Loucy (cell line): ENCODE measurements at regions not wholly inside any gene's neighbourhood (a gene's known extent, or its start where the extent isn't known, plus 50 kb on each side); places are given as distances from the start of the nearest gene placed in this dataset.

Source experiments
- H2AFZ ChIP-seq: fragments of 200-600 bp; sonication (generic); 2 replicates; pipeline ENCODE4 v1.6.0; 2016; ENCODE audit warnings: antibody characterized with exemption, mild to moderate bottlenecking, low read length, moderate library complexity
- H3F3A ChIP-seq: fragments of 200-600 bp; 2 replicates; pipeline ENCODE4 v1.6.0; 2016; ENCODE audit warnings: antibody characterized with exemption, low read depth, mild to moderate bottlenecking
- H3K27me3 ChIP-seq: fragments of 200-600 bp; sonication (generic); 2 replicates; pipeline ENCODE4 v1.6.1; 2014; ENCODE audit warnings: low read length, mild to moderate bottlenecking; ENCODE audit not compliant: insufficient read depth, poor library complexity, severe bottlenecking
- H3K36me3 ChIP-seq: fragments of 200-600 bp; sonication (generic); 2 replicates; pipeline ENCODE4 v1.6.1; 2016; ENCODE audit warnings: low read length; ENCODE audit not compliant: insufficient read depth
- H3K4me1 ChIP-seq: fragments of 200-600 bp; sonication (generic); 2 replicates; pipeline ENCODE4 v1.5.1; 2014; ENCODE audit warnings: low read length, mild to moderate bottlenecking; ENCODE audit not compliant: insufficient read depth, poor library complexity, severe bottlenecking
- H3K4me2 ChIP-seq: fragments of 200-600 bp; sonication (generic); 2 replicates; pipeline ENCODE4 v1.6.0; 2014; ENCODE audit warnings: antibody characterized with exemption, low read length, low read depth, mild to moderate bottlenecking; ENCODE audit not compliant: poor library complexity, severe bottlenecking
- H3K4me3 ChIP-seq: fragments of 200-600 bp; sonication (generic); 2 replicates; pipeline ENCODE4 v1.5.1; 2014; ENCODE audit warnings: low read length, mild to moderate bottlenecking, mixed read lengths; ENCODE audit not compliant: poor library complexity, severe bottlenecking
- H3K79me2 ChIP-seq: fragments of 200-600 bp; sonication (generic); 2 replicates; pipeline ENCODE4 v1.6.1; 2014; ENCODE audit warnings: low read length; ENCODE audit not compliant: insufficient read depth
- H3K9ac ChIP-seq: fragments of 200-600 bp; sonication (generic); 2 replicates; pipeline ENCODE4 v1.6.0; 2014; ENCODE audit warnings: mild to moderate bottlenecking, low read depth, low read length, moderate library complexity; ENCODE audit not compliant: poor library complexity, severe bottlenecking
- H3K9me2 ChIP-seq: fragments of 200-600 bp; sonication (generic); replicated peaks from 2 replicates; pipeline ENCODE4 v1.6.1; 2016; ENCODE audit warnings: low read depth, low read length, mixed read lengths
- H3K9me3 ChIP-seq: fragments of 200-600 bp; sonication (generic); 2 replicates; pipeline ENCODE4 v1.6.1; 2014; ENCODE audit warnings: mild to moderate bottlenecking, antibody characterized with exemption, low read length, low read depth; ENCODE audit not compliant: insufficient read depth
- H4K20me1 ChIP-seq: fragments of 200-600 bp; sonication (generic); 2 replicates; pipeline ENCODE4 v1.6.0; 2014; ENCODE audit warnings: antibody characterized with exemption, low read length, mild to moderate bottlenecking; ENCODE audit not compliant: insufficient read depth, poor library complexity, severe bottlenecking
- EZH2phosphoT487 ChIP-seq: fragments of 200-600 bp; IDR thresholded peaks from 2 replicates; pipeline ENCODE4 v1.6.1; 2018; ENCODE audit warnings: antibody characterized with exemption, mild to moderate bottlenecking, moderate library complexity, borderline replicate concordance
- TF ChIP-seq, protein P1 (sequence below): fragments of 200-600 bp; sonication (generic); conservative IDR thresholded peaks from 2 replicates; pipeline ENCODE4 v1.5.1; 2014; ENCODE audit warnings: mild to moderate bottlenecking, antibody characterized with exemption, low read length

DNA sequence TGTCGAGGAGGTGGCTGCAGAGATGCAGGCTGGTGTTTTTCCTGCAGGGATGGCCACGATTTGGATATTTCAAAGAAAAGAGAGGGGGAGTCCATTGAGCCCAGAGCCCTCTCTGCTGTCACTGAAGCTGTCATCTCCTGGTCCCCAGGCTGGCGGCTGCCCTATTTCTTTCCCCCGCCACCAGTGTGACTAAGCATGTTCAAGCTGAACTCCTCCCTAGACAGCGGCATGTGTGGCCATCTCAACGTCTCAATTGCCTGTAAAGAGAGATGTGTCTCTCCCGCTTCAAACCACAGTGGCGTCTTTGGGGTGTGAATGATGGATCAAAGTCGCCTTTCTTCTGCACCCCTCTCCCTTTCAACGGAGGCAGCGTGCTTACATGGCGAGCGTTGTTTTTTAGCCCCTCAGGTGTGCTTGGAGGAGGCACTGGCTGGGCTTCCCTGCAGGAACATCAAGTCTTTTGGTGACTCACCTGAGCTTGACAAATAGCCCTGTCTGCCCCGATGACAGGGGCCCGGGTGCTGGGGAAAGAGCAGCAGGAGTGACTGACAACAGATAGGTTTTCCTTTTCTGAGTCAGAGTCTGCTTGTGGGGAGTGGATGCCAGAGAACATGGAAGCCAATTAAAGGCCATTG lies 346.4 kb upstream of the AJAP1 start:
- H3K4me3 ChIP-seq: no peak overlapping the region
- peaks cover 3% of the 10 kb centered on the region; the same call in 1 of the 2 replicates for H3K9me3 ChIP-seq
- H3K27me3 ChIP-seq: no peaks in the 10 kb centered on the region
- H3K9me2 ChIP-seq: no peaks in the 10 kb centered on the region
- no peaks in the 10 kb centered on the region for H3K36me3 ChIP-seq
- no peak overlapping the region for H3K9ac ChIP-seq
- H3F3A ChIP-seq: no peaks in the 10 kb centered on the region
- no peaks in the 10 kb centered on the region for H3K4me1 ChIP-seq
- no peaks in the 10 kb centered on the region for H4K20me1 ChIP-seq
- TF ChIP-seq EZH2phosphoT487: no peak
- TF ChIP-seq, protein P1, sequence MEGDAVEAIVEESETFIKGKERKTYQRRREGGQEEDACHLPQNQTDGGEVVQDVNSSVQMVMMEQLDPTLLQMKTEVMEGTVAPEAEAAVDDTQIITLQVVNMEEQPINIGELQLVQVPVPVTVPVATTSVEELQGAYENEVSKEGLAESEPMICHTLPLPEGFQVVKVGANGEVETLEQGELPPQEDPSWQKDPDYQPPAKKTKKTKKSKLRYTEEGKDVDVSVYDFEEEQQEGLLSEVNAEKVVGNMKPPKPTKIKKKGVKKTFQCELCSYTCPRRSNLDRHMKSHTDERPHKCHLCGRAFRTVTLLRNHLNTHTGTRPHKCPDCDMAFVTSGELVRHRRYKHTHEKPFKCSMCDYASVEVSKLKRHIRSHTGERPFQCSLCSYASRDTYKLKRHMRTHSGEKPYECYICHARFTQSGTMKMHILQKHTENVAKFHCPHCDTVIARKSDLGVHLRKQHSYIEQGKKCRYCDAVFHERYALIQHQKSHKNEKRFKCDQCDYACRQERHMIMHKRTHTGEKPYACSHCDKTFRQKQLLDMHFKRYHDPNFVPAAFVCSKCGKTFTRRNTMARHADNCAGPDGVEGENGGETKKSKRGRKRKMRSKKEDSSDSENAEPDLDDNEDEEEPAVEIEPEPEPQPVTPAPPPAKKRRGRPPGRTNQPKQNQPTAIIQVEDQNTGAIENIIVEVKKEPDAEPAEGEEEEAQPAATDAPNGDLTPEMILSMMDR: no peak
- no peak overlapping the region for H2AFZ ChIP-seq
- H3K79me2 ChIP-seq: no peaks in the 10 kb centered on the region
- H3K4me2 ChIP-seq: no peak overlapping the region

DNA sequence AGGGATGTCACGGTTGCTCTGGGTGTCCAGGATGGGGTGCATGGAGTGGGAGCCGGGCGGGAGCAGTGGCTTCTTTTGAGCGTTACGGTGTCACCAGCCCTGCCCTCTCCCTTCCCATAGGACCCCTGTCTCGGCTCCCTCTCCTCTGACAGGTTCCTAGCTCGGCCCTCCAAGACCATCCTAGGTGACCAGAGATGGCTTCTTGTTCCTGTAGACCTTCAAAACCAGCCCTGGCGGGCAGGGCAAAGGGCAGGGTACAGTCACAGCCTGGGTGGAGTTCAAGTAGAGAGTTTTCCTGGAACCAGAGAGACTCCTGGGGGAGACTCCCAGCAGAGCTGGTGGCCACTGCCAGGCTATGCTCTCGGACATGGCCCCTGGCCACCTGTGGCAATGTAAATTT lies 345.6 kb upstream of the AJAP1 start:
- no peak overlapping the region for H3K4me2 ChIP-seq

DNA sequence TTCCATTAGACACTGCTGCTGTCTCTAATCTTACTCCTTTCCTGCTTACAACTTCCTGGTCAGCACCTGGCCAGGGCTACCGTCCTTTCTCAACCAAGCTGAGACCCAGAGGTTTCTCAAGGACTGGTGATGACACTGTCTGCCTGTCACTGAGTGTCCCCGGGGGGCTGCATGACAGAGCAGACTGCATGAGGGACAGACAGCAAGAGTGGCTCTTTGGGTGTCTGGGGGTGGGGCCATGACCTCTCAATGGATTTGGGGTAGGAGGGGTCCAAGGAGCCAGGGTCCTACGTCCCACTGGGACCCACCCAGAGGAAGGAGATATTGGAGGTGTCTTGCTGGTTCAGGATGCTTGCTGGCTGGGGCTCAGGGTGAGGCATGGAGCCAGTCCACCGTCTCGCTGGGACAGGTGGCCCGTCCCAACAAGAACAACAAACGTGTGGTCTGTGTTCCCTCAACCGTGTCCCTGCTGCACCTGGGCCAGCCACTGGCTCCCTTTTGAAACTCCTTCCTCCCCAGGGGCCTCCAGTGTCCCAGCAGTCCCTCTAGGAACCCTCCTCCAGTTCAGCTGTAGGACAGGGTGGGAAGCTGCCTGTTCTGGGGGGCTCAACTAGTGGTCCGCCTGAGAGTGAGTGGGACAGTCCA lies 344.6 kb upstream of the AJAP1 start:
- H3K9me3 ChIP-seq: peaks cover 3% of the 10 kb centered on the region; the same call in 1 of the 2 replicates
- H3K4me3 ChIP-seq: no peak overlapping the region
- H3K27me3 ChIP-seq: no peaks in the 10 kb centered on the region
- no peaks in the 10 kb centered on the region for H4K20me1 ChIP-seq
- H3K9me2 ChIP-seq: no peaks in the 10 kb centered on the region
- no peaks in the 10 kb centered on the region for H3F3A ChIP-seq
- no peaks in the 10 kb centered on the region for H3K79me2 ChIP-seq
- no peaks in the 10 kb centered on the region for H3K4me1 ChIP-seq
- TF ChIP-seq, protein P1: no peak
- TF ChIP-seq EZH2phosphoT487: no peak
- H3K36me3 ChIP-seq: no peaks in the 10 kb centered on the region
- no peak overlapping the region for H3K9ac ChIP-seq
- H3K4me2 ChIP-seq: no peak overlapping the region
- no peak overlapping the region for H2AFZ ChIP-seq

More for the DNA sequence above, 345.6 kb upstream of the AJAP1 start:
- Histone ChIP-seq H3K9me2 (no peaks in the 10 kb centered on the region), H3K27me3 (no peaks in the 10 kb centered on the region), H3K79me2 (no peaks in the 10 kb centered on the region), H3K9me3 (peaks cover 4% of the 10 kb centered on the region; the same call in 1 of the 2 replicates), H4K20me1 (no peaks in the 10 kb centered on the region), H3F3A (no peaks in the 10 kb centered on the region), H3K36me3 (no peaks in the 10 kb centered on the region), H2AFZ (no peak overlapping the region), H3K9ac (no peak overlapping the region), H3K4me3 (no peak overlapping the region), H3K4me1 (no peaks in the 10 kb centered on the region)
- TF ChIP-seq, protein P1: no peak
- TF ChIP-seq EZH2phosphoT487: no peak
